Astrocyte of the cerebellum (primary cell): ENCODE measurements at regions not wholly inside any gene's neighbourhood (a gene's known extent, or its start where the extent isn't known, plus 50 kb on each side); places are given as distances from the start of the nearest gene placed in this dataset.
"Not testable (repeated sequence)": the region's sequence is repeated elsewhere in the genome, so short reads cannot be mapped to it uniquely, and the experiment has no call there.

Source experiments
- DNase-seq: peaks from one replicate; pipeline ENCODE4 v3.0.0-alpha.2; 2011; ENCODE audit warnings: low read depth
- H3K4me3 ChIP-seq: 2 replicates; pipeline ENCODE4 v1.5.1; 2011; ENCODE audit warnings: mild to moderate bottlenecking, low read depth, low read length, moderate library complexity
- in situ Hi-C: cut with HindIII; loops from 2 replicates; pipeline ENCODE4 v1.10.0; 2017; ENCODE audit warnings: low sequenced_read_pairs
- TF ChIP-seq, protein P1 (sequence below): IDR thresholded peaks from 2 replicates; pipeline ENCODE4 v1.5.1; 2012; ENCODE audit warnings: low read length, low read depth, moderate library complexity, mild to moderate bottlenecking; ENCODE audit errors: missing control alignments

DNA sequence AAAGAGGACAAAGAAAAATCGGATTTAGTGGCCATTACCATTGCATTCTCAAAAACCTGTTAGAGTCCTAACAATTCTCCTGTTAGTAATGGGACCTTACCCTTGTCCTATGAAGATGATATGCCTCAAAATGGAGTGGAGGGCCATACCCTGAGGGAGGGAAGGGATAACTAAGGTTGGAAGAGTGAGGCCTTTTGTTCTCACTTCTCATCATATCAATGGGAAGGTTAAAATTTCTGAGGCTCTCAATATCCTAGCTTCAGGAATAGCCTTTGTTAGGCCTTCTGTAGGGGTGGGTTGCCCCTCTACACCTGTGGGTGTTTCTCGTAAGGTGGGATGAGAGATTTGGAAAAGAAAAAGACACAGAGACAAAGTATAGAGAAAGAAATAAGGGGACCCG lies 109.4 kb upstream of the SGIP1 start:
- in situ Hi-C loops, H3K4me3 ChIP-seq, DNase-seq: not testable (repeated sequence)

DNA sequence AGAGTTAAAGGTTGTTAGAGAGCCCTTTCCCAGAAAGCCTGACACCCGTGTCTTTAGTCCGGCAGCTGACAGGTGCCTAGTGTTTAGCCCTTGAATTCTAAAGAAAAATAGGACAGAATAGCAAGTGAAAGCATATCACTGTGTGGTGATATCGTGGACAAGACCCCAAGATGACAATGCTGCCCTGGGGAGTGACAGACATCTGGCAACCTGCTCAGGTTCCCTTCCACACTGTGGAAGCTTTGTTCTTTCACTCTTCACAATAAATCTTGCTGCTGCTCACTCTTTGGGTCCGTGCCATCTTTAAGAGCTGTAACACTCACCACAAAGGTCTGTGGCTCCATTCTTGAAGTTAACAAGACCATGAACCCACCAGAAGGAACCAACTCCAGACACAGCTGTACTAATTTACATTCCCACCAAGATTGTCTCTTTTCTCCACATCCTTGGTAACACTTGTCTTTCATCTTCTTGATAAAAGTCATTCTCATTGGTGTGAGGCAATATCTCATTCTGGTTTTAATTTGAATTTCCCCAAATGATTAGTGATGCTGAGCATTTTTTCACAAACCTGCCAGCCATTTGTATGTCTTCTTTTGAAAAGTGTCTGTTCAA lies 107.6 kb upstream of the SGIP1 start:
- no peak overlapping the region for H3K4me3 ChIP-seq
- TF ChIP-seq, protein P1, sequence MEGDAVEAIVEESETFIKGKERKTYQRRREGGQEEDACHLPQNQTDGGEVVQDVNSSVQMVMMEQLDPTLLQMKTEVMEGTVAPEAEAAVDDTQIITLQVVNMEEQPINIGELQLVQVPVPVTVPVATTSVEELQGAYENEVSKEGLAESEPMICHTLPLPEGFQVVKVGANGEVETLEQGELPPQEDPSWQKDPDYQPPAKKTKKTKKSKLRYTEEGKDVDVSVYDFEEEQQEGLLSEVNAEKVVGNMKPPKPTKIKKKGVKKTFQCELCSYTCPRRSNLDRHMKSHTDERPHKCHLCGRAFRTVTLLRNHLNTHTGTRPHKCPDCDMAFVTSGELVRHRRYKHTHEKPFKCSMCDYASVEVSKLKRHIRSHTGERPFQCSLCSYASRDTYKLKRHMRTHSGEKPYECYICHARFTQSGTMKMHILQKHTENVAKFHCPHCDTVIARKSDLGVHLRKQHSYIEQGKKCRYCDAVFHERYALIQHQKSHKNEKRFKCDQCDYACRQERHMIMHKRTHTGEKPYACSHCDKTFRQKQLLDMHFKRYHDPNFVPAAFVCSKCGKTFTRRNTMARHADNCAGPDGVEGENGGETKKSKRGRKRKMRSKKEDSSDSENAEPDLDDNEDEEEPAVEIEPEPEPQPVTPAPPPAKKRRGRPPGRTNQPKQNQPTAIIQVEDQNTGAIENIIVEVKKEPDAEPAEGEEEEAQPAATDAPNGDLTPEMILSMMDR, result no peak
- in situ Hi-C loops, result no loop called here
- DNase-seq, result peak; percentile 9

DNA sequence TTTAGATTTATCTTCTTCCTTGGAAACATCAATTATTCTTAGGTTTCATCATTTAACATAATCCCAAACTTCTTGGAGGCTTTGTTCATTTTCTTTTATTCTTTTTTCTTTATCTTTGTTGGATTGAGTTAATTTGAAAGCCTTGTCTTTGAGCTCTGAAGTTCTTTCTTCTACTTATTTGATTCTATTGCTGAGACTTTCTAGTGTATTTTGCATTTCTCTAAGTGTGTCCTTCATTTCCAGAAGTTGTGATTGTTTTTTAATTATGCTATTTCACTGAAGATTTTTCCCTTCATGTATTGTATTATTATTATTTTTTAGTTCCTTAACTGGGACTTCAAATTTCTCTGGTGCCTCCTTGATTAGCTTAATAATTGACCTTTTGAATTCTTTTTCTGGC lies 103.1 kb upstream of the SGIP1 start:
- H3K4me3 ChIP-seq, in situ Hi-C loops, DNase-seq: not testable (repeated sequence)

DNA sequence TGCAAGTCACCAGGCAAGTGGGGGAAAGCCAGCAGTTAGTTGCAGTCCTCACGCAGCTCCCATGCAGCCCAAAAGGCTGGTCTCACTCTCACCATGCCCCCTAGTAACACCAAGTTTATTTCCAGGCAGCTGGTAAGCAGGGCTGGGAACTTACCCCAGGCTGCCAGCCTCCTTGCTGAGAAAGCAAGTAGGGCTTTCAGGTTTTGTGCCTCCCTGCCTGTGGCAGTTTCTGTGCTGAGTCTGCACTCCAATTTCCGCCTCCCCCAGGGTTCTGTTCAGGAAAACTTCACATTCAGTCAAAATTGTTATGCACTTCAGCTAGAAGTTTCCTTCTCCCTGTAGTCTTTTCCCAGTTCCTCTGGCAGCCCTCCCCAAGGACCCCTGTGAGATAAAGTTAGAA lies 102.0 kb upstream of the SGIP1 start:
- in situ Hi-C loops, result no loop called here
- TF ChIP-seq, protein P1, result no peak
- DNase-seq, result no peak
- no peak overlapping the region for H3K4me3 ChIP-seq

DNA sequence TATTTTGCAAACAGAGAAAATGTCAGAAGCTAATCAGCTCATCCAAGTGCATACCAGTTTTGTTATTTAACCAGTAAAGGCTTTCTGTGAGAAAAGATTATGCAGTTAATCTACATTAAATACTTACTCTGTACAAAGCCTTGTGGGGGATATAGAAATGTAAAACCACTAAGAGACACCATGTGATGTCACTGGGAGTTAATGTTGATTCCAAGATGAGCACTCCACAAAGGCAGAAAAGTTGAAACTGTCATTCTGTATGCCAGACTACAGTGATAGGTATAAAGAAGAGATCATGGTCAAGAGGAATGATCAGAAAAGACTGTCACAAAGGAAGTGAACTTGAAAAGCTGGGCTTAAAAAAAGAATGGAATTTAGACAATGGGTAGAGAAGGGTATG lies 100.3 kb upstream of the SGIP1 start:
- no peak overlapping the region for H3K4me3 ChIP-seq
- TF ChIP-seq, protein P1, result no peak
- in situ Hi-C loops, result no loop called here
- no peak for DNase-seq

DNA sequence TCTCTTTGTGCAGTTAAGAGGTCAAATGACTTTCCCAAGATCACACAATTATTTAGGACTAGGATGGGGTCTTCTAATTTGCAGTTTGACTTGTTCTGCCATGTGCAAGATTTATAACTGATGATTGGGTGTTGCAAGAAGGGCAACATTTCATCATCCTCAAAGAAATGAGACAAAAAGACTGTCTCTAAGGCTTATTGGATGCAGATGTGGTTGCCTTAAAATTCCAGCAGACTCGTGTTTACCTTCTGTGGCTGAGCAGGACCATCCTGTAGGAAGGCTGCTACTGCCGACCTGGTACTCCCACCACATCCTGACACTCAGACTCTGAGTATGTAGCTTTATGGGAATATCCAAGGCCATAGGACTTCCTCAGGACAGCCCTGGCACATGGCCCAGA lies 99.9 kb upstream of the SGIP1 start:
- DNase-seq, result no peak
- no peak overlapping the region for H3K4me3 ChIP-seq
- in situ Hi-C loops, result no loop called here
- TF ChIP-seq, protein P1, result no peak

DNA sequence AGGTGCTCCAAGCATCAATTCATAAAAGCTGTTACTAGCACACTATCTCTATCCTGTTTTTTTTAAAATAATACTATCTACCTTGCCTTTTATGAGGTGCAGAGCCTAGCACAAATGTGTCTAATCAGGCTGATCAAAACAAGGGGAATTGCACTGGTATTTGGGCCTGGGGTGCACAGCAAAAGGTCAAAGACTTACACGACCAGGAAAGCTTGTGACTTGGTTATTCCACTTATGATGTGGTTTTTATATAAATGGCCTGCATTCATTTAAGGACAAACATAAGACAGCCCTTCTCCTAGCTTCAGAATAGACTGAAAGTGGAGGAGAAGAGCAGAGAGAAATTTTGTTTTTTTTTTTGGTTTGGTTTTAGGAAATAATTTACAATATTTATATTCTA lies 98.4 kb upstream of the SGIP1 start:
- in situ Hi-C loops, result no loop called here
- no peak overlapping the region for H3K4me3 ChIP-seq
- TF ChIP-seq, protein P1, result no peak

More for the DNA sequence above, 98.4 kb upstream of the SGIP1 start:
- DNase-seq, result no peak
